T-helper 17 cell (primary cell): ENCODE measurements at regions not wholly inside any gene's neighbourhood (a gene's known extent, or its start where the extent isn't known, plus 50 kb on each side); places are given as distances from the start of the nearest gene placed in this dataset.
"Not testable (repeated sequence)": the region's sequence is repeated elsewhere in the genome, so short reads cannot be mapped to it uniquely, and the experiment has no call there.

Experiments used
- ATAC-seq: fragments of 150-1000 bp; cut with Tn5 transposase; 2 replicates; pipeline ENCODE4 v1.10.0; 2021; ENCODE audit warnings: mild to moderate bottlenecking, moderate library complexity
- DNase-seq, 3 donors: peaks; one replicate each; pipeline versions ENCODE4 v3.0.0 to v3.0.0-alpha.2; 2020 to 2021
- H3K9me3 ChIP-seq: one replicate; pipeline ENCODE4 v1.7.0; 2013; ENCODE audit warnings: low read length, mild to moderate bottlenecking; ENCODE audit not compliant: control insufficient read depth, poor library complexity, severe bottlenecking
- H3K27ac Mint-ChIP-seq: one replicate; pipeline ENCODE4 v1.8.0; 2022; ENCODE audit warnings: mild to moderate bottlenecking, moderate library complexity, mixed read lengths
- H3K27me3 Mint-ChIP-seq: one replicate; pipeline ENCODE4 v1.8.0; 2022; ENCODE audit warnings: mixed read lengths
- H3K36me3 Mint-ChIP-seq: one replicate; pipeline ENCODE4 v1.8.0; 2022; ENCODE audit warnings: low read depth, mixed read lengths
- H3K4me1 Mint-ChIP-seq: one replicate; pipeline ENCODE4 v1.8.0; 2022; ENCODE audit warnings: mild to moderate bottlenecking, mixed read lengths
- H3K4me3 Mint-ChIP-seq: one replicate; pipeline ENCODE4 v1.8.0; 2022; ENCODE audit warnings: mild to moderate bottlenecking, moderate library complexity, mixed read lengths

GRCh38 chr7:32667586-32667985, 172.3 kb downstream of the AVL9 start:
- not testable (repeated sequence) for DNase-seq, H3K36me3 Mint-ChIP-seq, ATAC-seq, H3K4me3 Mint-ChIP-seq, H3K27ac Mint-ChIP-seq, H3K4me1 Mint-ChIP-seq, H3K9me3 ChIP-seq
- peaks cover 14% of the 10 kb centered on the region for H3K27me3 Mint-ChIP-seq

DNA sequence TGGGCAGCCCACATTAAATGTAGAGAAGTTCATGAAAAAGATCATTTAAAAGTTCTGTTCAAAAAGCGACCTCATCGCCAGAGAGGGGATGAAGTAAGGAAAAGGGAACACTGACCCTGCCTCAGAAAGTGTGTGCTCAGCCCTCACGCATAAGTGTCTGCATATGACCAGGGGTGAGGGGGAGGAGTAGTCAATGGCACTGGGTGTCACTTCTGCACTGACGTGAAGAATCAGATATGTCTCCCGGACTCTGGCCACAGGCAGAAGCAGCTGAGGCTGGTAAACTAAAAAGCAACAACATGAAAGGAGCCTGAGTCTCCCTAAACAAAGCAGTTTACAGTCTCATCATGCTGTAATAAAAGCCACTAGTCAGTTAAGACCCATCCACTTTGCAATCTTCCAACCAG, 168.5 kb downstream of the AVL9 start:
- not testable (repeated sequence) for H3K27ac Mint-ChIP-seq, DNase-seq, H3K36me3 Mint-ChIP-seq, H3K9me3 ChIP-seq, ATAC-seq, H3K4me3 Mint-ChIP-seq, H3K4me1 Mint-ChIP-seq
- H3K27me3 Mint-ChIP-seq = peaks cover 23% of the 10 kb centered on the region

DNA sequence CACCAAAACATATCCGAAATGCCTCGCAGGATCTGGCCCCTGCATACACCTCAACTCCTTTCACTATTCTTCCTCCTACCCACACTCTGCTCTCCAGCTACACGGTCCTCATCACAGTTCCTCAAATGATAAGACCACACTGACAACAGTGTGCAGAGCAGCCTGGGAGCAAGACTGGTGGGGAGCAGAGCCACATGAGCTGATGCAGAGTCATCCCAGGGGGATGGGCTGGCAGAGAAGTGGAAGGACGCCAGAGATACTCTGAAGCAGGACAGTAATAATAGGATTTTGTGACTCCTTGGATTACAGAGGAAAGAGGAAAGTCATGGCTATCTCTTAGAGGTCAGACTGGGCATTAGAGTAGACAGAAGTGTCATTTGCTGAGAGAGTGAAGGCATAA, 167.2 kb downstream of the AVL9 start:
- ATAC-seq, H3K36me3 Mint-ChIP-seq, DNase-seq: not testable (repeated sequence)

GRCh38 chr7:32661929-32662328, 166.6 kb downstream of the AVL9 start:
- H3K27me3 Mint-ChIP-seq = peaks cover 23% of the 10 kb centered on the region
- DNase-seq (no peak), ATAC-seq (no peak)
- no peak overlapping the region for H3K27ac Mint-ChIP-seq
- peaks cover 4% of the 10 kb centered on the region for H3K36me3 Mint-ChIP-seq
- no peaks in the 10 kb centered on the region for H3K9me3 ChIP-seq
- no peak overlapping the region for H3K4me3 Mint-ChIP-seq
- no peaks in the 10 kb centered on the region for H3K4me1 Mint-ChIP-seq

More for the DNA sequence above, 167.2 kb downstream of the AVL9 start:
- not testable (repeated sequence) for H3K4me1 Mint-ChIP-seq, H3K4me3 Mint-ChIP-seq, H3K27ac Mint-ChIP-seq, H3K9me3 ChIP-seq
- H3K27me3 Mint-ChIP-seq = peaks cover 23% of the 10 kb centered on the region

- DNase-seq (no peak), ATAC-seq (no peak)
- Mint-ChIP-seq H3K4me3 (no peak overlapping the region), H3K27ac (no peak overlapping the region), H3K4me1 (no peaks in the 10 kb centered on the region), H3K27me3 (peaks cover 23% of the 10 kb centered on the region), H3K36me3 (peaks cover 4% of the 10 kb centered on the region)
- no peaks in the 10 kb centered on the region for H3K9me3 ChIP-seq
These were observed 166.2 kb downstream of the AVL9 start for GRCh38 chr7:32661501-32661900.

- Mint-ChIP-seq H3K36me3 (peaks cover 4% of the 10 kb centered on the region), H3K4me1 (no peaks in the 10 kb centered on the region), H3K4me3 (no peak overlapping the region), H3K27me3 (peaks cover 23% of the 10 kb centered on the region), H3K27ac (no peak overlapping the region)
- no peaks in the 10 kb centered on the region for H3K9me3 ChIP-seq
- DNase-seq (no peak), ATAC-seq (no peak)
These were observed 165.6 kb downstream of the AVL9 start for GRCh38 chr7:32660936-32661335.

DNA sequence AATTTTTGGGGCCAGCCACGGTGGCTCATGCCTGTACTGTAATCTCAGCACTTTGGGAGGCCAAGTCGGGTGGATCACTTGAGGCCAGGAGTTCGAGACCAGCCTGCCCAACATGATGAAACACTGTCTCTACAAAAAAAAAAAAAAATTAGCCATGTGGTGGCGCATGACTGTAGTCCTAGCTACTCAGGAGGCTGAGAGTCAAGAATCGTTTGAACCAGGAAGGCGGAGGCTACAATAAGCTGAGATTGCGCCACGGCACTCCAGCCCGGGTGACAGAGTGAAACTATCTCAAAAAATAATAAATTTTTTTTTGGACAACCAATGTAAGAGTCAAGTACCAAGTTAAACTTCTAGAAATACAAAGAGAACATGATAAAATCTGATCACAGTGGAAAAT, 164.6 kb downstream of the AVL9 start:
- Mint-ChIP-seq H3K4me3 (no peak overlapping the region), H3K4me1 (no peaks in the 10 kb centered on the region), H3K27me3 (peaks cover 21% of the 10 kb centered on the region), H3K27ac (no peak overlapping the region), H3K36me3 (peaks cover 4% of the 10 kb centered on the region)
- ATAC-seq (no peak), DNase-seq (no peak)
- no peaks in the 10 kb centered on the region for H3K9me3 ChIP-seq

DNA sequence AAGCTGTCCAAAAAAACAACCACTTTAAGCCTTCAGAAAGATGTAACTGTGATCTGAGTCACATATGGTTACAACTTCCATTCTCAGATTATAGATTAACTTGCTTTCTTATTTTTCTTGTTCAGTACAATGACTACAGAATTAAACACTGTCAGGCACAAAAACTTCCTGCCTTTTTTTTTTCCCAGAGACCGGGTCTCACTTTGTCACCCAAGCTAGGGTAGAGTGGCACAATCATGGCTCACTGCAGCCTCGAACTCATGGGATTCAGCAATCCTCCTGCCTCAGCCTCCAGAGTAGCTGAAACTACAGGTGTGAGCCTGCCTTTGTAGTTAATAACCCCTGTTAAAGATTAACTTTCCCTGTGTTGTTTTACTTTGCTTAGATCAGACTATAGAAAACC, 163.2 kb downstream of the AVL9 start:
- Mint-ChIP-seq H3K27me3 (peaks cover 14% of the 10 kb centered on the region), H3K4me3 (no peak overlapping the region), H3K36me3 (peaks cover 4% of the 10 kb centered on the region), H3K4me1 (no peaks in the 10 kb centered on the region), H3K27ac (peak overlapping the region; percentile 60)
- no peaks in the 10 kb centered on the region for H3K9me3 ChIP-seq
- DNase-seq (no peak), ATAC-seq (no peak)

GRCh38 chr7:32658034-32658433, 162.7 kb downstream of the AVL9 start:
- DNase-seq = no peak
- no peak overlapping the region for H3K27ac Mint-ChIP-seq
- ATAC-seq = no peak
- no peaks in the 10 kb centered on the region for H3K4me1 Mint-ChIP-seq
- no peaks in the 10 kb centered on the region for H3K9me3 ChIP-seq
- peaks cover 4% of the 10 kb centered on the region for H3K36me3 Mint-ChIP-seq
- peaks cover 9% of the 10 kb centered on the region for H3K27me3 Mint-ChIP-seq
- H3K4me3 Mint-ChIP-seq = no peak overlapping the region

DNA sequence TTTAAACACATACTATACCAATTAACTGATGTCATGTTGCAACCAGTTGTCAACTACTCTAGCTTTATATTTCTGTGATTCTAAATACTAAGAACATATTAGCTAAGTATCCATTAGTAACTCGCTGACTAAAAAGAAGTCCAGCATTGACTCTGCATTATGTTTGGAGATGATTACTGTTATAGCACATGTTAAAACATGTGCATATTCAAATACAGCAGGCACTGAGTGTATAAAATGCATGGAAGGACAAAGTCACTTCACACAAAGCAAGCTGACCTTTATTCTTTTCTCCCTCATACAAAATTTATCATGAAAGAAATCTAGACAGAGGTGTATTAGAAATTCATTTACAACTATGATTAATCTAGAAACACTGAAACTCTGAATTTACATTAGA, 159.3 kb downstream of the AVL9 start:
- DNase-seq, H3K4me1 Mint-ChIP-seq, H3K4me3 Mint-ChIP-seq, H3K36me3 Mint-ChIP-seq, H3K9me3 ChIP-seq, H3K27ac Mint-ChIP-seq, ATAC-seq: not testable (repeated sequence)
- peaks cover 14% of the 10 kb centered on the region for H3K27me3 Mint-ChIP-seq

DNA sequence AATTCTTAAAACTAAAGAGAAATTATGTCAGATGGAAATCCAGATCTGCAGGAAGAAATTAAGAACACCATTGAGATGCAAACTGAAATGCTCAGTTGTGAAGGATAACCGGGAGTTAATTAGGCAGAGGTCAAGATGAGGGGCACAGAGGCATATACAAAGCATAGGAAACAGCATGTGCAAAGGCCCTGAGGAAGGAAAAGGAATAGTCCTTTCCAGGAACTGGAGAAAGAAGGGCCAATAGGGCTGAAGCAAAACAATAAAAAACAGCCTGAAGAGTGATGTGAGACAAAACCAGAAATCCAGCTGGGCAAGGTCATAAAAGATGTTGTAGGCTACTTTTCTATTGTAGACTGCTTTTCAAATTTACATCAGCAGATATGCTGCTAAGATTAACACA, 155.1 kb downstream of the AVL9 start:
- ATAC-seq, DNase-seq, H3K27ac Mint-ChIP-seq, H3K9me3 ChIP-seq, H3K36me3 Mint-ChIP-seq, H3K4me3 Mint-ChIP-seq, H3K4me1 Mint-ChIP-seq: not testable (repeated sequence)
- H3K27me3 Mint-ChIP-seq = peaks cover 30% of the 10 kb centered on the region

GRCh38 chr7:32648408-32649156, 153.3 kb downstream of the AVL9 start:
- H3K4me3 Mint-ChIP-seq = no peak overlapping the region
- H3K27ac Mint-ChIP-seq = no peak overlapping the region
- ATAC-seq (no peak), DNase-seq (no peak)
- H3K4me1 Mint-ChIP-seq = no peaks in the 10 kb centered on the region
- H3K9me3 ChIP-seq = no peaks in the 10 kb centered on the region
- H3K27me3 Mint-ChIP-seq = peaks cover 30% of the 10 kb centered on the region
- peaks cover 5% of the 10 kb centered on the region for H3K36me3 Mint-ChIP-seq

GRCh38 chr7:32645255-32645654, 150.0 kb downstream of the AVL9 start:
- H3K27ac Mint-ChIP-seq, ATAC-seq, H3K9me3 ChIP-seq, H3K4me1 Mint-ChIP-seq, DNase-seq, H3K36me3 Mint-ChIP-seq, H3K4me3 Mint-ChIP-seq: not testable (repeated sequence)
- H3K27me3 Mint-ChIP-seq = peaks cover 16% of the 10 kb centered on the region

DNA sequence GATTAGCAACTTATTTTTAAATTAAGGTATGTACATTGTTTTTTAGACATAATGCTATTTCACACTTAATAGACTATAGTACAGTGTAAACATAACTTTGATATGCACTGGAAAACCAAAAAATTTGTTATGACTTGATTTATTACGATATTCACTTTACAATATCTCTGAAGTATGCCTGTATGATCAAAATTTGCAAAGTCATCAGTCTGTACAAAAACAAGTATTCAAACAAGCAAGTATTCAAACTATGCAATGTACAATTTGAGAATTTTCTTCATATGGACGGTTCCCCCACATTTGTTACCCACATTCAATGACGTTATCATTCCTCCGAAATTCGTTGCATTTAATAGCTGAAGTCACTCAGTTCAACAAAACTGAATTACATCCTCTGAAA, 147.9 kb downstream of the AVL9 start:
- no peaks in the 10 kb centered on the region for H3K36me3 Mint-ChIP-seq
- no peak overlapping the region for H3K27ac Mint-ChIP-seq
- DNase-seq = no peak
- ATAC-seq = no peak
- H3K27me3 Mint-ChIP-seq = peaks cover 10% of the 10 kb centered on the region
- no peaks in the 10 kb centered on the region for H3K9me3 ChIP-seq
- peaks cover 2% of the 10 kb centered on the region for H3K4me1 Mint-ChIP-seq
- no peak overlapping the region for H3K4me3 Mint-ChIP-seq
